Epithelial cell of esophagus (primary cell): ENCODE measurements at regions not wholly inside any gene's neighbourhood (a gene's known extent, or its start where the extent isn't known, plus 50 kb on each side); places are given as distances from the start of the nearest gene placed in this dataset.

Experiments used
- DNase-seq: peaks from one replicate; pipeline ENCODE4 v3.0.0; 2010; ENCODE audit warnings: low read depth
- H3K4me3 ChIP-seq: 2 replicates; pipeline ENCODE4 v1.5.1; 2011; ENCODE audit warnings: mild to moderate bottlenecking, low read length, control low read depth
- TF ChIP-seq, protein P1 (sequence below): IDR thresholded peaks from 2 replicates; pipeline ENCODE4 v1.5.1; 2011; ENCODE audit warnings: low read depth, mild to moderate bottlenecking, low read length, control low read depth, inconsistent platforms; ENCODE audit not compliant: insufficient read depth; ENCODE audit errors: missing control alignments

DNA sequence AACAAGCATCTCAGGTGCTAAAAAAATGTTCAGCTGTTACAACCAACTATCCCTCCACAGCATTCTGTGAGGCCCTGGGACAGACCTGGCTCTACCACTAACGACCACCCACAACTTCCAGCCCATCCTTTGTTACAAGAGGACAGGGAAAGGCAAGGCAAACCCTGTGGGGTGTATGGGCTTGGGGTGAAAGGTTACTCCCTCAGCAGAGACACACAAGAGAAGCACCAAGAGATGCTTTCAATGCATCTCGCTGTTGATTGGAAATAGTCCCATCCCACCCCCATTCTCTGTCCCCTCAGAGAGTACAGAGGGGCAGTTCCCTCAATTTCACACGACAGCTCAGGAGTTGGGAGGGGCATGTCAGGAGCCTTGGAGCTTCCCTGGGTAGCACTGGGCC lies 234.1 kb downstream of the CAAP1 start:
- H3K4me3 ChIP-seq, result no peak overlapping the region
- DNase-seq, result no peak
- TF ChIP-seq, protein P1, sequence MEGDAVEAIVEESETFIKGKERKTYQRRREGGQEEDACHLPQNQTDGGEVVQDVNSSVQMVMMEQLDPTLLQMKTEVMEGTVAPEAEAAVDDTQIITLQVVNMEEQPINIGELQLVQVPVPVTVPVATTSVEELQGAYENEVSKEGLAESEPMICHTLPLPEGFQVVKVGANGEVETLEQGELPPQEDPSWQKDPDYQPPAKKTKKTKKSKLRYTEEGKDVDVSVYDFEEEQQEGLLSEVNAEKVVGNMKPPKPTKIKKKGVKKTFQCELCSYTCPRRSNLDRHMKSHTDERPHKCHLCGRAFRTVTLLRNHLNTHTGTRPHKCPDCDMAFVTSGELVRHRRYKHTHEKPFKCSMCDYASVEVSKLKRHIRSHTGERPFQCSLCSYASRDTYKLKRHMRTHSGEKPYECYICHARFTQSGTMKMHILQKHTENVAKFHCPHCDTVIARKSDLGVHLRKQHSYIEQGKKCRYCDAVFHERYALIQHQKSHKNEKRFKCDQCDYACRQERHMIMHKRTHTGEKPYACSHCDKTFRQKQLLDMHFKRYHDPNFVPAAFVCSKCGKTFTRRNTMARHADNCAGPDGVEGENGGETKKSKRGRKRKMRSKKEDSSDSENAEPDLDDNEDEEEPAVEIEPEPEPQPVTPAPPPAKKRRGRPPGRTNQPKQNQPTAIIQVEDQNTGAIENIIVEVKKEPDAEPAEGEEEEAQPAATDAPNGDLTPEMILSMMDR, result no peak

DNA sequence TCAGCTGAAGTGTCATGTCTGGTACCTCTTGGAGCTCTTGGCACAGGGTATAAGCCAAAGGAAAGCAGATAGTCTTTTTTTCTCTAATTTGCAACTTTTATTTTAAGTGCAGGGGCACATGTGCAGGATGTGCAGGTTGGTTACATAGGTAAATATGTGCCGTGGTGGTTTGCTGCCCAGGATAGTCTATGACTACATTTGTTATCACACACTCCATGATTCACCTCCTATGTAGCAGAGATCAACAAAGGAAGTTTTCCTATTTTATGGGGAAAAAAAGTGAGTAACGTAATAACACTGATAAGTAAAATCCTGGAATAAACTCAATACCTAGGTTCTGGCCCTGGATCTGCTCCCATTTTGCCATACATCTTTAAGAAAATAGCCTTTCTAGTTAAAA lies 234.6 kb downstream of the CAAP1 start:
- H3K4me3 ChIP-seq, result no peak overlapping the region
- TF ChIP-seq, protein P1, result no peak
- peak; percentile 11 for DNase-seq

GRCh38 chr9:26656003-26656870 lies 236.4 kb downstream of the CAAP1 start:
- H3K4me3 ChIP-seq, result no peak overlapping the region
- TF ChIP-seq, protein P1, result peak; percentile 23
- DNase-seq, result peak; percentile 6

DNA sequence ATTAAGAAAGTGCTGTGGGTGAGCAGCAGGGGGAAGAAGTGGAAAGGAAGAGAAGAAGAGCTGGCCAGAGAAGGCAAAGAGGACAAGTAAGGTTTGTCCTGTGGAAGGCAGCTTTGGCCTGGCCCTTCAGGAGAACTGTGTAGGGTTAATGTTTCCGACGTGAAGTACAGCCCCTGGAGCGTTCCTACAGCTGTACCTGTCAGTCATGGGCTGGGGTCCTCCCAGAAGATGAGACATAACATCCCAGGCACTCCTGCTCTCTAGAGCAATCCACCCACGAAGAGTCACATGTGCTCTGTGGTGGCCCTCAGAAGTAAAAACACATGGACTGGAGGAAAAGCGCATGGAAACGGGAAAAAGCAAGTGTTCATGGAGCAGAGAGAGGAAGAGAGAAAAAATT lies 237.4 kb downstream of the CAAP1 start:
- DNase-seq, result no peak
- no peak overlapping the region for H3K4me3 ChIP-seq
- TF ChIP-seq, protein P1, result no peak

GRCh38 chr9:26650325-26650724 lies 242.3 kb downstream of the CAAP1 start:
- TF ChIP-seq, protein P1, result no peak
- no peak for DNase-seq
- H3K4me3 ChIP-seq, result no peak overlapping the region

DNA sequence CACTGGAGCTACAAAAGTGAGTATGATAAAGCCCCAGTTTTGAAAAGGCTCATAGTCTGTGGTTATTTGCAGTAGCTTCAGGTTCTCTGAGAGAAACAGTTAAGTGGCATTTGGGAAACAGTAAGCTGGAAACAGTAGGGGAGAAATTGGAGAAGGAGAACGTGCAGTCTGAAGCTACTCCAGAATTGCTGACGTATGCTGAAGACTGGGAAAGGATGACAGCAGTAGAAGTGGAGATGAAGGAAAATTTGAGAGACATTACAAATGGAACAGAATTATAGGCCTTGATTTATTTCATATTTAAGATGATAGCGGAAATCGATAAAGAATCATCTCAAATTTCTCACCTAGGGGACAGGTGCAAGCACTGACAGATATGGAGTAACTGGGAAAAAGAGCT lies 248.8 kb downstream of the CAAP1 start:
- DNase-seq, result no peak
- no peak overlapping the region for H3K4me3 ChIP-seq
- TF ChIP-seq, protein P1, result no peak

DNA sequence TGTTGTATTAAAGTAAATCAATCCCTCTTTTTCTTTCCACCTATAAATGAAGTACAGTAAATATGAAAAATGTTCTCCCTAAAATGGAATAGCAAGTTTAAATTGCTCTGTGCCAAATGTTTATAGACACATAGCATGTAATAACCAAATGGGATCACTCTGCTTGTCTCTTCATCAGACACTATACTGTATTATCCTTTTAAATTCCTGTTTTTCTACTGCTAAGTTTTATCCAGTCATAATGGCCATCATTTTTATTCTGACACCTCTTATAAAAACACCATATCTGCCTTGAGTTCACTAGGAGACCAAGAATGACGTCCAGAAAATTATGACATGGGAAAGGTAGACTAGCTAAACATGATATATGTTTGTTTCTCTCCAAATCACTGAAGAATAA lies 252.8 kb downstream of the CAAP1 start:
- DNase-seq, result no peak
- no peak overlapping the region for H3K4me3 ChIP-seq
- TF ChIP-seq, protein P1, result no peak
